ENCODE measurements at regions not wholly inside any gene's neighbourhood (a gene's known extent, or its start where the extent isn't known, plus 50 kb on each side); places are given as distances from the start of the nearest gene placed in this dataset.

DNA sequence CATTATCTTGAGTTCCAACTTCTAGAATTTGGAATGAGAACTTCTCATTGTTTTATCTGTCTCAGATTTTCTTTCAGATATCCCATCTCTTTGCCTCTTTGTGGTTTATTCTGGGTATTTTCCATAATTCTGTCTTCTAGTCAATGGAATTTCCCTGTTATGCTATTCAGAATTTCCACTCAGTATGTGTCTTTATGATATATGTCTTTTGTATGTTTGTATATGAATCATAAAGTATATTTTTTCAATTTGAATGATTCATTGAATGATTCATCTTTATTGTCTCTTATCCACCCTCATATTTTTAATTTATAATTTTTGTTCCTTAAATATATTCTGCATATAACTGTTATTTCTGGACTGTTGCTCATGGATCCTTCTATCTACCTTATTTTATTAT, 729.7 kb upstream of the GOT2 start:
- Histone ChIP-seq H3K4me2 (no peak overlapping the region), H3K4me3 (no peak overlapping the region), H4K20me1 (replicated peaks; ENCODE audit: insufficient read depth) (no peaks in the 10 kb centered on the region), H2AFZ (no peak overlapping the region), H3K9me2 (ENCODE audit: insufficient read depth) (no peaks in the 10 kb centered on the region), H3K79me2 (replicated peaks; ENCODE audit: insufficient read depth) (no peaks in the 10 kb centered on the region), H3K36me3 (ENCODE audit: insufficient read depth) (no peaks in the 10 kb centered on the region), H3K27ac (ENCODE audit: low read depth) (no peak overlapping the region), H3K4me1 (ENCODE audit: insufficient read depth) (no peaks in the 10 kb centered on the region), H3F3A (replicated peaks; ENCODE audit: low read depth) (no peaks in the 10 kb centered on the region), H3K27me3 (ENCODE audit: insufficient read depth) (no peaks in the 10 kb centered on the region)
- TF ChIP-seq ZNF331 (CRISPR knock-in tag; IDR thresholded peaks at IDR 0.05; ENCODE audit: low read depth): no peak
- TF ChIP-seq, protein P1, sequence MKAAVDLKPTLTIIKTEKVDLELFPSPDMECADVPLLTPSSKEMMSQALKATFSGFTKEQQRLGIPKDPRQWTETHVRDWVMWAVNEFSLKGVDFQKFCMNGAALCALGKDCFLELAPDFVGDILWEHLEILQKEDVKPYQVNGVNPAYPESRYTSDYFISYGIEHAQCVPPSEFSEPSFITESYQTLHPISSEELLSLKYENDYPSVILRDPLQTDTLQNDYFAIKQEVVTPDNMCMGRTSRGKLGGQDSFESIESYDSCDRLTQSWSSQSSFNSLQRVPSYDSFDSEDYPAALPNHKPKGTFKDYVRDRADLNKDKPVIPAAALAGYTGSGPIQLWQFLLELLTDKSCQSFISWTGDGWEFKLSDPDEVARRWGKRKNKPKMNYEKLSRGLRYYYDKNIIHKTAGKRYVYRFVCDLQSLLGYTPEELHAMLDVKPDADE (IDR thresholded peaks at IDR 0.05): no peak
- TF ChIP-seq, protein P2, sequence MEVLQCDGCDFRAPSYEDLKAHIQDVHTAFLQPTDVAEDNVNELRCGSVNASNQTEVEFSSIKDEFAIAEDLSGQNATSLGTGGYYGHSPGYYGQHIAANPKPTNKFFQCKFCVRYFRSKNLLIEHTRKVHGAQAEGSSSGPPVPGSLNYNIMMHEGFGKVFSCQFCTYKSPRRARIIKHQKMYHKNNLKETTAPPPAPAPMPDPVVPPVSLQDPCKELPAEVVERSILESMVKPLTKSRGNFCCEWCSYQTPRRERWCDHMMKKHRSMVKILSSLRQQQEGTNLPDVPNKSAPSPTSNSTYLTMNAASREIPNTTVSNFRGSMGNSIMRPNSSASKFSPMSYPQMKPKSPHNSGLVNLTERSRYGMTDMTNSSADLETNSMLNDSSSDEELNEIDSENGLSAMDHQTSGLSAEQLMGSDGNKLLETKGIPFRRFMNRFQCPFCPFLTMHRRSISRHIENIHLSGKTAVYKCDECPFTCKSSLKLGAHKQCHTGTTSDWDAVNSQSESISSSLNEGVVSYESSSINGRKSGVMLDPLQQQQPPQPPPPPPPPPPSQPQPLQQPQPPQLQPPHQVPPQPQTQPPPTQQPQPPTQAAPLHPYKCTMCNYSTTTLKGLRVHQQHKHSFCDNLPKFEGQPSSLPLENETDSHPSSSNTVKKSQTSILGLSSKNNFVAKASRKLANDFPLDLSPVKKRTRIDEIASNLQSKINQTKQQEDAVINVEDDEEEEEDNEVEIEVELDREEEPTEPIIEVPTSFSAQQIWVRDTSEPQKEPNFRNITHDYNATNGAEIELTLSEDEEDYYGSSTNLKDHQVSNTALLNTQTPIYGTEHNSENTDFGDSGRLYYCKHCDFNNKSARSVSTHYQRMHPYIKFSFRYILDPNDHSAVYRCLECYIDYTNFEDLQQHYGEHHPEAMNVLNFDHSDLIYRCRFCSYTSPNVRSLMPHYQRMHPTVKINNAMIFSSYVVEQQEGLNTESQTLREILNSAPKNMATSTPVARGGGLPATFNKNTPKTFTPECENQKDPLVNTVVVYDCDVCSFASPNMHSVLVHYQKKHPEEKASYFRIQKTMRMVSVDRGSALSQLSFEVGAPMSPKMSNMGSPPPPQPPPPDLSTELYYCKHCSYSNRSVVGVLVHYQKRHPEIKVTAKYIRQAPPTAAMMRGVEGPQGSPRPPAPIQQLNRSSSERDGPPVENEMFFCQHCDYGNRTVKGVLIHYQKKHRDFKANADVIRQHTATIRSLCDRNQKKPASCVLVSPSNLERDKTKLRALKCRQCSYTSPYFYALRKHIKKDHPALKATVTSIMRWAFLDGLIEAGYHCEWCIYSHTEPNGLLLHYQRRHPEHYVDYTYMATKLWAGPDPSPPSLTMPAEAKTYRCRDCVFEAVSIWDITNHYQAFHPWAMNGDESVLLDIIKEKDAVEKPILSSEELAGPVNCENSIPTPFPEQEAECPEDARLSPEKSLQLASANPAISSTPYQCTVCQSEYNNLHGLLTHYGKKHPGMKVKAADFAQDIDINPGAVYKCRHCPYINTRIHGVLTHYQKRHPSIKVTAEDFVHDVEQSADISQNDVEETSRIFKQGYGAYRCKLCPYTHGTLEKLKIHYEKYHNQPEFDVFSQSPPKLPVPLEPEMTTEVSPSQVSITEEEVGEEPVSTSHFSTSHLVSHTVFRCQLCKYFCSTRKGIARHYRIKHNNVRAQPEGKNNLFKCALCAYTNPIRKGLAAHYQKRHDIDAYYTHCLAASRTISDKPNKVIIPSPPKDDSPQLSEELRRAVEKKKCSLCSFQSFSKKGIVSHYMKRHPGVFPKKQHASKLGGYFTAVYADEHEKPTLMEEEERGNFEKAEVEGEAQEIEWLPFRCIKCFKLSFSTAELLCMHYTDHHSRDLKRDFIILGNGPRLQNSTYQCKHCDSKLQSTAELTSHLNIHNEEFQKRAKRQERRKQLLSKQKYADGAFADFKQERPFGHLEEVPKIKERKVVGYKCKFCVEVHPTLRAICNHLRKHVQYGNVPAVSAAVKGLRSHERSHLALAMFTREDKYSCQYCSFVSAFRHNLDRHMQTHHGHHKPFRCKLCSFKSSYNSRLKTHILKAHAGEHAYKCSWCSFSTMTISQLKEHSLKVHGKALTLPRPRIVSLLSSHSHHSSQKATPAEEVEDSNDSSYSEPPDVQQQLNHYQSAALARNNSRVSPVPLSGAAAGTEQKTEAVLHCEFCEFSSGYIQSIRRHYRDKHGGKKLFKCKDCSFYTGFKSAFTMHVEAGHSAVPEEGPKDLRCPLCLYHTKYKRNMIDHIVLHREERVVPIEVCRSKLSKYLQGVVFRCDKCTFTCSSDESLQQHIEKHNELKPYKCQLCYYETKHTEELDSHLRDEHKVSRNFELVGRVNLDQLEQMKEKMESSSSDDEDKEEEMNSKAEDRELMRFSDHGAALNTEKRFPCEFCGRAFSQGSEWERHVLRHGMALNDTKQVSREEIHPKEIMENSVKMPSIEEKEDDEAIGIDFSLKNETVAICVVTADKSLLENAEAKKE (CRISPR knock-in tag; IDR thresholded peaks at IDR 0.05): no peak
- no peak for TF ChIP-seq ZNF114 (CRISPR knock-in tag; IDR thresholded peaks at IDR 0.05)
- TF ChIP-seq, protein P3, sequence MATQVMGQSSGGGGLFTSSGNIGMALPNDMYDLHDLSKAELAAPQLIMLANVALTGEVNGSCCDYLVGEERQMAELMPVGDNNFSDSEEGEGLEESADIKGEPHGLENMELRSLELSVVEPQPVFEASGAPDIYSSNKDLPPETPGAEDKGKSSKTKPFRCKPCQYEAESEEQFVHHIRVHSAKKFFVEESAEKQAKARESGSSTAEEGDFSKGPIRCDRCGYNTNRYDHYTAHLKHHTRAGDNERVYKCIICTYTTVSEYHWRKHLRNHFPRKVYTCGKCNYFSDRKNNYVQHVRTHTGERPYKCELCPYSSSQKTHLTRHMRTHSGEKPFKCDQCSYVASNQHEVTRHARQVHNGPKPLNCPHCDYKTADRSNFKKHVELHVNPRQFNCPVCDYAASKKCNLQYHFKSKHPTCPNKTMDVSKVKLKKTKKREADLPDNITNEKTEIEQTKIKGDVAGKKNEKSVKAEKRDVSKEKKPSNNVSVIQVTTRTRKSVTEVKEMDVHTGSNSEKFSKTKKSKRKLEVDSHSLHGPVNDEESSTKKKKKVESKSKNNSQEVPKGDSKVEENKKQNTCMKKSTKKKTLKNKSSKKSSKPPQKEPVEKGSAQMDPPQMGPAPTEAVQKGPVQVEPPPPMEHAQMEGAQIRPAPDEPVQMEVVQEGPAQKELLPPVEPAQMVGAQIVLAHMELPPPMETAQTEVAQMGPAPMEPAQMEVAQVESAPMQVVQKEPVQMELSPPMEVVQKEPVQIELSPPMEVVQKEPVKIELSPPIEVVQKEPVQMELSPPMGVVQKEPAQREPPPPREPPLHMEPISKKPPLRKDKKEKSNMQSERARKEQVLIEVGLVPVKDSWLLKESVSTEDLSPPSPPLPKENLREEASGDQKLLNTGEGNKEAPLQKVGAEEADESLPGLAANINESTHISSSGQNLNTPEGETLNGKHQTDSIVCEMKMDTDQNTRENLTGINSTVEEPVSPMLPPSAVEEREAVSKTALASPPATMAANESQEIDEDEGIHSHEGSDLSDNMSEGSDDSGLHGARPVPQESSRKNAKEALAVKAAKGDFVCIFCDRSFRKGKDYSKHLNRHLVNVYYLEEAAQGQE (IDR thresholded peaks at IDR 0.05; ENCODE audit: unreplicated experiment): no peak
- no peak overlapping the region for H3K27ac Mint-ChIP-seq
- DNase-seq (ENCODE audit: low spot score) (no peak), ATAC-seq (no peak)
- no peaks in the 10 kb centered on the region for H3K4me1 Mint-ChIP-seq
- H3K36me3 Mint-ChIP-seq (ENCODE audit: low read depth): no peaks in the 10 kb centered on the region
- H3K27me3 Mint-ChIP-seq (ENCODE audit: insufficient read depth, low read depth, poor library complexity): peaks cover under 1% of the 10 kb centered on the region
- no peaks in the 10 kb centered on the region for H3K9me3 Mint-ChIP-seq
- no peak overlapping the region for H3K4me3 Mint-ChIP-seq
